ENCODE measurements at regions not wholly inside any gene's neighbourhood (a gene's known extent, or its start where the extent isn't known, plus 50 kb on each side); places are given as distances from the start of the nearest gene placed in this dataset.

DNA sequence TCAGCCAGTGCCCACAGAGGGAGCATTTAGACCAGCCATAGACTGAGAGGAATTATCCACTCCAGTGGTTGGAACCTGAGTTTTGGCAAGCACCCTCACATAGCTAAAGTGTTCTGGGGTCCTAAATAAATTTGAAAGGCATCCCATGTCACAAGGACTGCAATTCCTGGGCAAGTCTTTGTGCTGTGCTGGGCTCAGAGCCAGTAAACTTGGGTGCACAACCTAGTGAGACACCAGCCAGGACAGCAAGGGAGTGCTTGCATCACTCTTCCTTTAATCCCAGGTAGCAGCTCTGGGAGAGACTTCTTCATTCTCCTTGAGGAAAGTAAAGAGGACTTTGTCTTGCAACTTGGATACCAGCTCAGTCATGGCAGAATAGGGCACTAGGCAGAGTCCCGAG is 142.0 kb upstream of the FSCB start:
- TF ChIP-seq EZH2 (IDR thresholded peaks at IDR 0.05; ENCODE audit: low read length): no peak
- TF ChIP-seq, protein P1, sequence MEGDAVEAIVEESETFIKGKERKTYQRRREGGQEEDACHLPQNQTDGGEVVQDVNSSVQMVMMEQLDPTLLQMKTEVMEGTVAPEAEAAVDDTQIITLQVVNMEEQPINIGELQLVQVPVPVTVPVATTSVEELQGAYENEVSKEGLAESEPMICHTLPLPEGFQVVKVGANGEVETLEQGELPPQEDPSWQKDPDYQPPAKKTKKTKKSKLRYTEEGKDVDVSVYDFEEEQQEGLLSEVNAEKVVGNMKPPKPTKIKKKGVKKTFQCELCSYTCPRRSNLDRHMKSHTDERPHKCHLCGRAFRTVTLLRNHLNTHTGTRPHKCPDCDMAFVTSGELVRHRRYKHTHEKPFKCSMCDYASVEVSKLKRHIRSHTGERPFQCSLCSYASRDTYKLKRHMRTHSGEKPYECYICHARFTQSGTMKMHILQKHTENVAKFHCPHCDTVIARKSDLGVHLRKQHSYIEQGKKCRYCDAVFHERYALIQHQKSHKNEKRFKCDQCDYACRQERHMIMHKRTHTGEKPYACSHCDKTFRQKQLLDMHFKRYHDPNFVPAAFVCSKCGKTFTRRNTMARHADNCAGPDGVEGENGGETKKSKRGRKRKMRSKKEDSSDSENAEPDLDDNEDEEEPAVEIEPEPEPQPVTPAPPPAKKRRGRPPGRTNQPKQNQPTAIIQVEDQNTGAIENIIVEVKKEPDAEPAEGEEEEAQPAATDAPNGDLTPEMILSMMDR (optimal IDR thresholded peaks at IDR 0.05 in 1 of 3, IDR thresholded peaks at IDR 0.05 in 1 of 3, conservative IDR thresholded peaks at IDR 0.05 in 1 of 3; ENCODE audit: extremely low read depth in 1 of 3, insufficient read depth in 2 of 3, low read length in 3 of 3): no peak

Measured in keratinocyte (primary cell).